ENCODE measurements at regions not wholly inside any gene's neighbourhood (a gene's known extent, or its start where the extent isn't known, plus 50 kb on each side); places are given as distances from the start of the nearest gene placed in this dataset.
A peak's percentile ranks its signal among the peaks of the same experiment; 100 is the strongest.

GRCh38 chr15:69951898-69952555 lies 145.7 kb downstream of the TLE3 start:
- no peak overlapping the region for H3K27ac Mint-ChIP-seq (ENCODE audit: low read depth, unreplicated experiment)
- POLR2A ChIA-PET, result no interaction called here
- peak; percentile 23 for DNase-seq (ENCODE audit: unreplicated experiment)
- H3K27me3 Mint-ChIP-seq (ENCODE audit: insufficient read depth, unreplicated experiment), result peaks cover 44% of the 10 kb centered on the region
- H3K4me1 Mint-ChIP-seq (ENCODE audit: insufficient read depth, unreplicated experiment), result no peaks in the 10 kb centered on the region
- no TSS peak for BruUV-seq (replicated peaks)
- CTCF ChIA-PET, result interaction anchor here (0.8 kb wide), 1 partner anchor 536 kb away, joined by 3 read pairs; no protein-coding TSS in a partner anchor
- H3K9me3 Mint-ChIP-seq (ENCODE audit: unreplicated experiment), result no peaks in the 10 kb centered on the region
- no peak for TF ChIP-seq CTCF (IDR thresholded peaks at IDR 0.05; ENCODE audit: unreplicated experiment)
- no peak overlapping the region for H3K4me3 Mint-ChIP-seq (ENCODE audit: unreplicated experiment)
- H3K36me3 Mint-ChIP-seq (ENCODE audit: insufficient read depth, unreplicated experiment), result peaks cover 5% of the 10 kb centered on the region
- intact Hi-C loops (cut with micrococcal nuclease), result loop anchor here (10.0 kb wide), 1 partner anchor 143 kb away; the partner anchor contains the start of gene TLE3

GRCh38 chr15:69953051-69953450 lies 144.7 kb downstream of the TLE3 start:
- Mint-ChIP-seq H3K27me3 (ENCODE audit: insufficient read depth, unreplicated experiment) (peaks cover 43% of the 10 kb centered on the region), H3K36me3 (ENCODE audit: insufficient read depth, unreplicated experiment) (peaks cover 5% of the 10 kb centered on the region), H3K4me3 (ENCODE audit: unreplicated experiment) (no peak overlapping the region), H3K4me1 (ENCODE audit: insufficient read depth, unreplicated experiment) (no peaks in the 10 kb centered on the region), H3K9me3 (ENCODE audit: unreplicated experiment) (no peaks in the 10 kb centered on the region), H3K27ac (ENCODE audit: low read depth, unreplicated experiment) (no peak overlapping the region)
- POLR2A ChIA-PET, result no interaction called here
- intact Hi-C loops (cut with micrococcal nuclease), result loop anchor here (10.0 kb wide), 1 partner anchor 142 kb away; the partner anchor contains the start of gene TLE3
- no peak for DNase-seq (ENCODE audit: unreplicated experiment)
- no TSS peak for BruUV-seq (replicated peaks)
- TF ChIP-seq CTCF (IDR thresholded peaks at IDR 0.05; ENCODE audit: unreplicated experiment), result no peak
- CTCF ChIA-PET, result interaction anchor here (0.6 to 0.8 kb wide), 2 partner anchors 514 to 534 kb away, joined by 3 read pairs; no protein-coding TSS in a partner anchor

GRCh38 chr15:69953816-69954215 lies 143.9 kb downstream of the TLE3 start:
- TF ChIP-seq CTCF (IDR thresholded peaks at IDR 0.05; ENCODE audit: unreplicated experiment), result no peak
- no TSS peak for BruUV-seq (replicated peaks)
- Mint-ChIP-seq H3K36me3 (ENCODE audit: insufficient read depth, unreplicated experiment) (peaks cover 5% of the 10 kb centered on the region), H3K9me3 (ENCODE audit: unreplicated experiment) (no peaks in the 10 kb centered on the region), H3K4me3 (ENCODE audit: unreplicated experiment) (no peak overlapping the region), H3K27me3 (ENCODE audit: insufficient read depth, unreplicated experiment) (peaks cover 43% of the 10 kb centered on the region), H3K27ac (ENCODE audit: low read depth, unreplicated experiment) (no peak overlapping the region), H3K4me1 (ENCODE audit: insufficient read depth, unreplicated experiment) (no peaks in the 10 kb centered on the region)
- no peak for DNase-seq (ENCODE audit: unreplicated experiment)
- ChIA-PET POLR2A (no interaction called here), CTCF (no interaction called here)
- intact Hi-C loops (cut with micrococcal nuclease), result loop anchor here (10.0 kb wide), 1 partner anchor 141 kb away; the partner anchor contains the start of gene TLE3

GRCh38 chr15:69954666-69955065 lies 143.1 kb downstream of the TLE3 start:
- Mint-ChIP-seq H3K4me3 (ENCODE audit: unreplicated experiment) (no peak overlapping the region), H3K36me3 (ENCODE audit: insufficient read depth, unreplicated experiment) (peaks cover 5% of the 10 kb centered on the region), H3K4me1 (ENCODE audit: insufficient read depth, unreplicated experiment) (no peaks in the 10 kb centered on the region), H3K9me3 (ENCODE audit: unreplicated experiment) (no peaks in the 10 kb centered on the region), H3K27me3 (ENCODE audit: insufficient read depth, unreplicated experiment) (peaks cover 52% of the 10 kb centered on the region), H3K27ac (ENCODE audit: low read depth, unreplicated experiment) (no peak overlapping the region)
- intact Hi-C loops (cut with micrococcal nuclease), result loop anchor here (10.0 kb wide), 1 partner anchor 140 kb away; the partner anchor contains the start of gene TLE3
- TF ChIP-seq CTCF (IDR thresholded peaks at IDR 0.05; ENCODE audit: unreplicated experiment), result no peak
- DNase-seq (ENCODE audit: unreplicated experiment), result no peak
- no TSS peak for BruUV-seq (replicated peaks)
- CTCF ChIA-PET, result no interaction called here
- POLR2A ChIA-PET, result no interaction called here
